ENCODE measurements at regions not wholly inside any gene's neighbourhood (a gene's known extent, or its start where the extent isn't known, plus 50 kb on each side); places are given as distances from the start of the nearest gene placed in this dataset.

DNA sequence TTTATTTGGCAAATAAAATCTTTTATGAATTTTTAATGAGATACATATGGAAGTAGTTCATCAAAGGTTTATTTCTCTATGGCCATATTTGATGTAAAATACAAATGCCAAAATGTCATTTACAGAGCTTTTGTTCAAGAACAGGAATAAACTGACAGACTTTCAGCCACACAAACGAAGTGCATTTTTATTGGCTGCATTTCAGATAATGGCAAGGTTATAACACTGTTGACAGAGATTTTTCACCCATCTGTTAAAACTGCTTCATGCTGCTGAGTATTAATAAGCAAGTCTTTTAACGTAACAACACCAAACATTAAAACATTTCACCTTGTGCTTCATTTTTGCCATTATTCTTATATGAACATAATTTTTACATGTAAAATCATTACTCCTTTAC is 254.4 kb downstream of the ANKRD7 start:
- CTCF ChIA-PET: no interaction called here
- Histone ChIP-seq H3K4me3 (ENCODE audit: control extremely low read depth in 1 of 5, extremely low read depth in 1 of 5, insufficient read depth in 1 of 5, low read depth in 2 of 5, low read length in 4 of 5) (no peak overlapping the region), H3K4me1 (ENCODE audit: control insufficient read depth in 2 of 2, insufficient read depth in 2 of 2, low read length in 2 of 2) (no peaks in the 10 kb centered on the region), H3K9me3 (ENCODE audit: control extremely low read depth in 1 of 3, control insufficient read depth in 2 of 3, insufficient read depth in 1 of 3, low read length in 2 of 3) (peaks cover 0 to 11% (median 2%) of the 10 kb centered on the region in 3 donors), H3K9ac (ENCODE audit: low read length) (no peak overlapping the region), H2AFZ (ENCODE audit: insufficient read depth, low read depth, low read length, poor library complexity, severe bottlenecking) (no peak overlapping the region), H4K20me1 (ENCODE audit: control insufficient read depth, insufficient read depth, low read length, poor library complexity, severe bottlenecking) (no peaks in the 10 kb centered on the region), H3K4me2 (replicated peaks; ENCODE audit: low read depth, low read length, poor library complexity, severe bottlenecking) (no peak overlapping the region), H3K79me2 (ENCODE audit: control insufficient read depth, insufficient read depth, low read length) (no peaks in the 10 kb centered on the region), H3K27ac (ENCODE audit: low read length in 2 of 2) (no peak overlapping the region), H3K36me3 (replicated peaks in 1 of 2; ENCODE audit: control extremely low read depth in 1 of 2, control insufficient read depth in 1 of 2, extremely low read depth in 1 of 2, insufficient read depth in 2 of 2, low read length in 1 of 2) (no peaks in the 10 kb centered on the region), H3K27me3 (replicated peaks in 1 of 4; ENCODE audit: control extremely low read depth in 1 of 4, control insufficient read depth in 3 of 4, insufficient read depth in 4 of 4, low read length in 3 of 4) (no peaks in the 10 kb centered on the region)
- peaks cover 2% of the 10 kb centered on the region for H3K9me3 Mint-ChIP-seq (ENCODE audit: insufficient read depth)
- no peaks in the 10 kb centered on the region for H3K4me1 Mint-ChIP-seq
- ATAC-seq (ENCODE audit: low read depth) (no peak), DNase-seq (no peak)
- POLR2A ChIA-PET: no interaction called here
- intact Hi-C loops (cut with micrococcal nuclease): no loop called here
- no peak for TF ChIP-seq EZH2 (IDR thresholded peaks at IDR 0.05; ENCODE audit: borderline replicate concordance, insufficient read depth, low read depth, low read length, poor library complexity, severe bottlenecking)
- TF ChIP-seq, protein P1, sequence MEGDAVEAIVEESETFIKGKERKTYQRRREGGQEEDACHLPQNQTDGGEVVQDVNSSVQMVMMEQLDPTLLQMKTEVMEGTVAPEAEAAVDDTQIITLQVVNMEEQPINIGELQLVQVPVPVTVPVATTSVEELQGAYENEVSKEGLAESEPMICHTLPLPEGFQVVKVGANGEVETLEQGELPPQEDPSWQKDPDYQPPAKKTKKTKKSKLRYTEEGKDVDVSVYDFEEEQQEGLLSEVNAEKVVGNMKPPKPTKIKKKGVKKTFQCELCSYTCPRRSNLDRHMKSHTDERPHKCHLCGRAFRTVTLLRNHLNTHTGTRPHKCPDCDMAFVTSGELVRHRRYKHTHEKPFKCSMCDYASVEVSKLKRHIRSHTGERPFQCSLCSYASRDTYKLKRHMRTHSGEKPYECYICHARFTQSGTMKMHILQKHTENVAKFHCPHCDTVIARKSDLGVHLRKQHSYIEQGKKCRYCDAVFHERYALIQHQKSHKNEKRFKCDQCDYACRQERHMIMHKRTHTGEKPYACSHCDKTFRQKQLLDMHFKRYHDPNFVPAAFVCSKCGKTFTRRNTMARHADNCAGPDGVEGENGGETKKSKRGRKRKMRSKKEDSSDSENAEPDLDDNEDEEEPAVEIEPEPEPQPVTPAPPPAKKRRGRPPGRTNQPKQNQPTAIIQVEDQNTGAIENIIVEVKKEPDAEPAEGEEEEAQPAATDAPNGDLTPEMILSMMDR (IDR thresholded peaks at IDR 0.05): no peak
- no peaks in the 10 kb centered on the region for H3K27me3 Mint-ChIP-seq
- H3K4me3 Mint-ChIP-seq: no peak overlapping the region
- WGBS (ENCODE audit: insufficient coverage): 50% methylated on average over 1 of the region's 2 CpGs
- H3K27ac Mint-ChIP-seq: no peak overlapping the region

DNA sequence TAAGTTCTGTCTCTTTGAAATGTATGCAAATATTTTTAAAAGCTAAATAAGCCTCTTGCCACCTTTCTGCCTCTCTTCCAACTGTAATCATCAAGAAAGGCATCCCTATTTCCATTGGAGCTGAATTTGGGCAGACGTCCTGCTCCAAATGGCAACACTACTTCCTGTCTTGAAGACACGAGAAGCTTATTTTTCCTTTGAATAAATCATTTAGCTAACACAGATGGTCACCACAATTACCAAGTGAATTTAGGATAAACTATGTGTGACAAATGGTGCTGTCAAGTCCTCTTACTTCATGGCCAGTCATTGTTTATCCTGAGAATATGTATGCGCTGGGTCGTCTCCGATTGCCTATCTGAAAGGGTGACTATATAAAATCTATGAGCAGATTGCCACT is 268.0 kb downstream of the ANKRD7 start:
- TF ChIP-seq EZH2 (IDR thresholded peaks at IDR 0.05; ENCODE audit: borderline replicate concordance, insufficient read depth, low read depth, low read length, poor library complexity, severe bottlenecking): no peak
- intact Hi-C loops (cut with micrococcal nuclease): no loop called here
- H2AFZ ChIP-seq (ENCODE audit: insufficient read depth, low read depth, low read length, poor library complexity, severe bottlenecking): no peak overlapping the region
- no peak overlapping the region for H3K27ac Mint-ChIP-seq
- H4K20me1 ChIP-seq (ENCODE audit: control insufficient read depth, insufficient read depth, low read length, poor library complexity, severe bottlenecking): no peaks in the 10 kb centered on the region
- H3K27ac ChIP-seq (ENCODE audit: low read length in 2 of 2): no peak overlapping the region
- no peaks in the 10 kb centered on the region for H3K79me2 ChIP-seq (ENCODE audit: control insufficient read depth, insufficient read depth, low read length)
- no peaks in the 10 kb centered on the region for H3K27me3 Mint-ChIP-seq
- no CpG with 5 or more reads among the region's 5 CpGs for WGBS (ENCODE audit: insufficient coverage)
- H3K9me3 ChIP-seq (ENCODE audit: control extremely low read depth in 1 of 3, control insufficient read depth in 2 of 3, insufficient read depth in 1 of 3, low read length in 2 of 3): no peaks in the 10 kb centered on the region
- H3K9ac ChIP-seq (ENCODE audit: low read length): no peak overlapping the region
- H3K4me1 Mint-ChIP-seq: no peaks in the 10 kb centered on the region
- no peaks in the 10 kb centered on the region for H3K9me3 Mint-ChIP-seq (ENCODE audit: insufficient read depth)
- POLR2A ChIA-PET: no interaction called here
- no peaks in the 10 kb centered on the region for H3K27me3 ChIP-seq (replicated peaks in 1 of 4; ENCODE audit: control extremely low read depth in 1 of 4, control insufficient read depth in 3 of 4, insufficient read depth in 4 of 4, low read length in 3 of 4)
- no peaks in the 10 kb centered on the region for H3K4me1 ChIP-seq (ENCODE audit: control insufficient read depth in 2 of 2, insufficient read depth in 2 of 2, low read length in 2 of 2)
- no peak overlapping the region for H3K4me3 Mint-ChIP-seq
- H3K4me3 ChIP-seq (ENCODE audit: control extremely low read depth in 1 of 5, extremely low read depth in 1 of 5, insufficient read depth in 1 of 5, low read depth in 2 of 5, low read length in 4 of 5): no peak overlapping the region
- CTCF ChIA-PET: no interaction called here
- ATAC-seq (ENCODE audit: low read depth): no peak
- DNase-seq: no peak
- H3K36me3 ChIP-seq (replicated peaks in 1 of 2; ENCODE audit: control extremely low read depth in 1 of 2, control insufficient read depth in 1 of 2, extremely low read depth in 1 of 2, insufficient read depth in 2 of 2, low read length in 1 of 2): no peaks in the 10 kb centered on the region
- no peak overlapping the region for H3K4me2 ChIP-seq (replicated peaks; ENCODE audit: low read depth, low read length, poor library complexity, severe bottlenecking)
